GDM1 (cell line): ENCODE measurements at regions not wholly inside any gene's neighbourhood (a gene's known extent, or its start where the extent isn't known, plus 50 kb on each side); places are given as distances from the start of the nearest gene placed in this dataset.

Source experiments
- DNase-seq: peaks from one replicate; lab custom pipeline; 2025; lab: John Stamatoyannopoulos, UW

DNA sequence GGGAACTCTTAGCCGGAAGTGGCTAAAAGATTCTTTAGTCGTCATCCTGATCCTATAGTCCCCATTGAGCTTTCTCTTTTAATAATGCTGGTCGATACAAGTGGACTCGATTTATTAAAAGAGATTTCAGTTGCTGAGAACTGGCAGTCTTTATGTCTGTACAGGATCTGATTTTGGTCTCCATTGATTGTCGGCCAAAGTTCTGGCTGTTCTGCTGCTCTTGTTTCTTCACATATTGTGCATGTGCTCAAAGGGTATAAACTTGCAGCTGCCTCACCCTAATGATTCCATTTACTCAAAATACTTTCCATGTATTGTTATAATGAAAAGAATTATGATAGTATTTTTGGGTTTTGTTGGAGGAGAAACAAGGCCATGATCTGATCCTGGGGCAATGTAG is 100.7 kb upstream of the CTTNBP2 start:
- no peak for DNase-seq

DNA sequence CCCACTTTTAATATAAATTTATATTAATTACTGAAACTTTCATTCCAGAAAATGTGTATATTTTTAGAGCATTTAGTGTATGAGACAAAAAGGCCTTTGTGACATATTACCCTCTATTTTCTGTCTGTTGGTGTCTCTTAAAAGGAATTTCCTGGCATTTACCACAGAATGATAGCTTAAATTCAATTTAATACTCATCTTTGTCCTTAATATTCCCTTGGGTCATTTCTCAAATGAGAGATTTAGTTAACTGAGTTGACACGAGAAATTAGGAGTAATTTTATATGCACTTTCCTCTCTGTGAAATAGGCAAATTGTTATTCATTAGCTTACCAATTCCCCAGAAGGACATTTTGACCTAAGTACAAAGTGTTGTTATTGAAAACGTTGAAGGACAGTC is 101.7 kb upstream of the CTTNBP2 start:
- DNase-seq: no peak

DNA sequence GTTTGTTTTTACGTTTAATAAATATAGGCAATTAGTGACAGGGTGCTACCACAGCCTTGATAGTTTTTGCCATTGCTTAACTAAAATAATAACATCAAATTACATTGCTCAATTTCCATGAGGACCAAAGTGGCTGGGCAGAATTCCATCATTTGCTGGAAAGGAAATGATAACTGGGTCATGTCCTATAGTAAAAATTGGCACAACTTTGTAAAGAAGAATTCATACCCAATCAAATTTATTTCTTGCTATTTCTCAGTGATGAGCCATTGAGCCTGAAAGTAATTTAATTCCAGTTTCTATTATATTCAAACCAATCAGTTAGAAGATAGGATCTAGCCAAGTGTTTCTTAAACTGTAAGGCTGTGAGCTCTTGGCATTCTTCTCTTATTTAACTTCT is 102.2 kb upstream of the CTTNBP2 start:
- DNase-seq: no peak

DNA sequence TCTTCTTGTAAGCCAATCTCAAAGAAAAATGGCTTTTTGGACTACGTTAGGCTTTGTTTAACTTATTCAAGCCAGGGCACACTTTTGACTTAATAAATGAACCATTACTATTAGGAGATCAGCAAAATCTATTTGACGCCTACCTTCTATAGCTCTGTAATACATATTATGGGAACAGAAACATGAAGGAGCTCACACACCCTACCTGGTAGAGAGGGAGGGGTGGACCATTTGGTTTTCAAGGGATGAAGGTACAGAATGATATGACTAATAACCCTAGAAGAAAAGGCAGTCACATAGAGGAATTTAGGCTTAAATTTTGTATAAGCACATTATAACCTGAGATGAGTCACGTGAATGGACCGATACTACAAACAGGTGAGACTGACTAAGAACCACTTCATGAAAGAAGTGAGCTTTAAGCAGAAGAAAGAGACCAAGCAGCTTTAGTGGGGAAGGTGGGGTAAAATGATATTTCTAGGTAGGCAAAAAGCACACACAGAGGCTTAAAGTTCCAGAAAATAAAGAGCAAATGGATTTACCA is 106.8 kb upstream of the CTTNBP2 start:
- no peak for DNase-seq

DNA sequence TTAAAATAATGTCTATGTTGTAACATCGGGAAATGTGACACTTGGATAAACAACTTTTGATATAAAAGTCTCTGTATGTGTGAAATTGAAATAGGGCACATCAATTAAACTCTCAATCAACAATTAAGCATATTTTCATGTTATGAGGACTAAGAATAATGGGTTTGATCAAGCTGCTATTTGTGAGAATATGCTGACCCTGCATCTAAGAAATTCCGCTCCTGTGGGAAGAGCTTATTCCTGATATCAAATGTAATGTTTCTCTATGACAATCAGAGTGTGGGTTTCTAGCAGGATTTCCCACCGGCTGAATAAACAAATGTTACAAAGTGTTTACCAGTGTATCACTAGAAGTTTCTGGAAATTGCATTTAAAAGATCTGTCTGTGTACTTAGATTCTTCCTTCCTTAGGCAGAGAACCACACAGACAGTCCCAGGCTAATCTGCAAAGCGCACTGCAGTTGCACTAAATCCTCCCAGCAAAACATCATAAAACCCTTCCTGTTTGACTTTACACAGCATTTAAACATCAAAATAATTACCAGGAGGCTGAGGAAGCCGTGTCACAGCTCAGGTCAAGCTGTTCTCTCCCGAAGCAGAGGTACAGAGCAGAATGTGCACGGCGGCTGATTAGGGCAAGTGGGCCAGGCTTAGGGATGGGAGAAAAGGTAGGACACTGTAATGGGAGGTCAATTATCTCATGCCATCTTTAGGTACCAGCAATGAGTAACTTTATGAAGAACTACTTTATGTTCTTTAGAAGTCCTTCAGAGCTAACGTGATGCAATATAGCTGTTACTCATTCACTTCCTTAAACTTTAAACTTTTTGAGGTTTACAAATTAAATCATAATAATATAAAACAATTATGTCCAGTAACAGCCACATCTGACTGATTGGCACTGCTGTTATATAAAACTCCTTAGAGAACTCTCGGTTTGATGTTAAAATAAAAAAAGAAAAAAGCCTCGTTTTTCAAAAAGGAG is 109.1 kb upstream of the CTTNBP2 start:
- no peak for DNase-seq

DNA sequence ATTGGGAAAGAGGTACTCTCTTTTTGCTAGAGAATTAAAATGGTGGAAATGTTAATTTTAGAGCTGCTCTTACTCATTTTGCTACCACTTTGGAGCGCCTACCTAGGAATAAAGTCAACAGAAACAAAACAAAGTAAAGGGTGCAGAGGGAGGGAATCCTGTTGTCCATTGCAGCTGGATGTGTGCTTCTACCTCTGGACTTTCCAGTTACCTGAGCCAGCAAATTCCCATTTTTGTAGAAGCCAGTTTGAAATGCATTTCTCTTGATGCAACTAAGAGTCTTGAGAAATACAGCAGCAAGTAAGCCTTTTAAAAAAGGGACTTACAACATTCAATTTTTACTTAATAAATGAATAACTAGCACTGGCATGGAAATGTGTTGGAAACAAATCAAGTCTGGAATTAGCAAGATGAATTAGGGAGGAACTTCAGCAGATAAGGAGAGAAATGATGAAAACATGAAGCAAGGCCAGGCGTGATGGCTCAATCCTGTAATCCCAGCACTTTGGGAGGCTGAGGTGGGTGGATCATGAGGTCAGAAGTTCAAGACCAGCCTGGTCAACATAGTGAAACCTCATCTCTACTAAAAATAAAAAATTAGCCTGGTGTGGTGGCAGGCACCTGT is 113.5 kb upstream of the CTTNBP2 start:
- DNase-seq: no peak

GRCh38 chr7:117990834-117991233 is 117.6 kb upstream of the CTTNBP2 start:
- no peak for DNase-seq

DNA sequence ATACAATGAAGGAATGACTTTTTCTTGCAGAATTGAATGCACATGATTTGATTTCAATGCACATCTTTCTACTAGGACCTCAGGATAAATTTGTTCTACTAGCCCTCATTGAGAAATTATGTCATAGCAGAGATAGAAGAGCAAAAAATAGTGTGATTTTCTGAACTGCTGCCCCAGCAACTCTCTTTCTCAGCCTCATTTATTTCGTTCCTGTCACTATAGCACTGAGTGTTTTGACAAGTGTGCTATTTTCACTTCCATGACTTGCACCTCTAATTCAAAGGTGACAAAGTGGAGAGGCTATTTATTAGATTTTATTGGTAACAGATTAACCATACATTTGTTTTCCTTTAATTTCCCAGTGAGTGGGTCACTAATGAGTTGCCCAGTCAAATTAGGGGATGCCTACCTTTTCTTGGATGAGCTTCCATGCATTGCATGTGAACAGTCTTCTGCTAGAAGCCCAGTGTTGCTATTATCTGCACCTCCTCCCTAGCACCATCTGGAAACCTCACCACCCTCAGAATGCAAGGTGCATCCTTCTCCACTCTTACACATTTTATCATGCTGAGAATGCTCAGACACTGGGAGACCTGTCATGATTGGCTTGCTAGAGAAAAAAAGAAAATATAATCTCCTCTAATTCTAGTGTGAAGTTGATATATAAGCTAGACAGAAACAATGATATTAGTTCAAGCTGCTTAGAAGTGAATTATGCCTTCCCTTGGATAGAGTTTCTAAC is 119.6 kb upstream of the CTTNBP2 start:
- no peak for DNase-seq

DNA sequence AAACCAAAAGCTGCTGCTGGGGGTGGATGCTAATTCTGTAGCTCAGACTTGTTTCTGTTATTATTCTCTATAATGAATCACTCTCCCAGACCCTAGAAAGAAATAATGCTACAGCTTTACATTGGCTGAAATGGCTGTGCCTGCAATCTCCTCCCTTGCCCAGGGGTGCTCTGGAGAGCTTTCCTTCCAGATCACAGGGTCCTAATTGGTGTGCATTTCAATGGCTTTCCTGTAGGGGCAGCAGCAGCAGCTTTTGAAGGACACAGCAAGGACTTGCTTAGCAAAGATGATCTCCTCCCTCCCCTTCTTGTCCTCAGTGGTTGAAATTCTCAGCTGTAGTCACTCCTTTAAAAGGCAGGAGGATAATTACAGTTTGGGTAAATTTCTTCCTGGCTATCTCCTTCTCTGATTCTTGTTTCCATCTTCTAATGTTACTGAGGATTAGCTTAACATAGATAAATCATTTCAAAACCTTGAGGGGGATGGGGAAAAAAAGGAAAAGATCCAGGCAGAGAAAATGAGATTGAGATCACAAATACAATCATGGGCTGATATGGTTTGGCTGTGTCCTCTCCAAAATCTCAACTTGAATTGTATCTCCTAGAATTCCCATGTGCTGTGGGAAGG is 120.2 kb upstream of the CTTNBP2 start:
- peak; percentile 19 for DNase-seq

DNA sequence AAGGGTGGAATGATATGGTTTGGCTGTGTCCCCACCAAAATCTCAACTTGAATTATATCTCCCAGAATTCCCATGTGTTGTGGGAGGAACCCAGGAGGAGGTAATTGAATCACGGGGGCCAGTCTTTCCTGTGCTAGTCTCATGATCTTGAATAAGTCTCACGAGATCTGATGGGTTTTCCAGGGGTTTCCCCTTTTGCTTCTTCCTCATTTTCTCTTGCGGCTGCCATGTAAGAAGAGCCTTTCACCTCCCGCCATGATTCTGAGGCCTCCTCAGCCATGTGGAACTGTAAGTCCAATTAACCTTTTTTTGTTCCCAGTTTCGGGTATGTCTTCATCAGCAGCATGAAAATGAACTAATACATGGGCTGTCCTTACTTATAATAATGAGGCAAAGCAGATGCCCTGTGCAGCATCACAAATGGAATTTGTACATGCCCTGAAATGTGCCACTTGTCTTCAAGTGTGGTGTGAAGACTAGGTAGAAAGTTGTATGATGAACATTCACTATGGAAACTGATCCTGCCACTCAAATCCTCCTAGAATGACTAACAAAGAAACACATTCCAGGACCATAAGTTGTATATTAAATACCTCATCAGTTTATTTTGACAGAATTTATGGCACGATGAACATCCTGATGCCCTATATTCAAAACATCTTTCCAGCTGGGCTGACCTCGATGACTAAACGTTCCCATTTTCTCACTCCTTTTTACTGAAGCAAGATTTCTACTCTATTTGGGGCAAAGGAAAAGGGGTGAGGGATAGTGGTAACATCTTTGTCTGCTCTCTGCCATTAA is 122.8 kb upstream of the CTTNBP2 start:
- no peak for DNase-seq

GRCh38 chr7:117997862-117998825 is 124.9 kb upstream of the CTTNBP2 start:
- DNase-seq: no peak

- no peak for DNase-seq
Observed at GRCh38 chr7:118000480-118001202, 127.4 kb upstream of the CTTNBP2 start.

GRCh38 chr7:118003476-118003875 is 130.2 kb upstream of the CTTNBP2 start:
- peak; percentile 46 for DNase-seq

GRCh38 chr7:118005026-118005425 is 131.8 kb upstream of the CTTNBP2 start:
- no peak for DNase-seq

DNA sequence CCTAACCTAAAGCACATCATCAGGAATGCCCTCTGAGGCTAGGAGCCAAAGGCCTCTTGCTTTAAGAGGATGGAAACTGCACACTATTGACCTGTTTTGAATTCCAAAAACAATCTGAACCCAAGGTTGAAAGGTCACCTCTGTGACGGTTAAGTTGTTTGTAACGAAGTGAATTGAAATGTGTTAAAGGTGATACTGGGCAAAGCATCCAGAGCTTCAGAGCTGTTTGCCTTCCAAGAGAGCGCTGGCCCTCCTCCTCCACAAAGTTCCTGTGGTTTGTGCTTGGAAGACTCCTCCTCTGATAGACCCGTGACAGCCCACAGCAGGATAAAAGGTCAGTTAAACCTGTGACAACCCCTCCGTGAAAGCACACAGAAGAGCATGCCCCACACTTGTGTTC is 133.7 kb upstream of the CTTNBP2 start:
- no peak for DNase-seq

DNA sequence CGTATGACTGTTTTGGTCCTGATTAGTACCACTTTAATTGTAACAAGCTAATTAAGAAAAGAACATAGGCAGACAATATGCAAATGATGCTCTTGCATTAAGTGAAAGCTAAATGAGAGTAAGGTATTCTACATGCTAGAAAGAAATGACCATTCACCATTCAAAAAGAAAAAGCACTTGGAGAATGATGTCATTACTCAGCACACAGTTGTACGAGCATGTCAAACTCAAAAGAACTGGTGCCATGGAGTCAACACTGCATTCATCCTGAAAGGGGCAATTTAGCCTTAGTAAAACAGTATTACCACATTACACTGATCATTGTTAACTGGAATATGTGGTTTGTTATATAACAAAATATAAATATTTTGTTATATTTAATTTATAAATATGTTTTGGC is 136.2 kb upstream of the CTTNBP2 start:
- DNase-seq: no peak

- no peak for DNase-seq
Observed at GRCh38 chr7:118011652-118012051, 138.4 kb upstream of the CTTNBP2 start.

- DNase-seq: no peak
Observed at GRCh38 chr7:118013252-118014010, 140.2 kb upstream of the CTTNBP2 start.
